CD14-positive monocyte (primary cell): ENCODE measurements at regions not wholly inside any gene's neighbourhood (a gene's known extent, or its start where the extent isn't known, plus 50 kb on each side); places are given as distances from the start of the nearest gene placed in this dataset.

ENCODE experiments used
- DNase-seq, 3 donors: peaks; one replicate each; pipeline ENCODE4 v3.0.0-alpha.2; 2011 to 2022
- H2AFZ ChIP-seq: 2 replicates; pipeline ENCODE4 v1.6.0; 2012; ENCODE audit warnings: mild to moderate bottlenecking, low read depth, low read length, inconsistent platforms; ENCODE audit not compliant: insufficient read depth, poor library complexity, severe bottlenecking
- H3K27ac ChIP-seq, 2 donors: 1 replicate in 1 of 2; 2 replicates in 1 of 2; pipeline ENCODE4 v1.5.1; 2012 to 2013; ENCODE audit warnings: low read length in 2 of 2, control low read depth in 1 of 2, inconsistent platforms in 1 of 2, low read depth in 1 of 2, mild to moderate bottlenecking in 1 of 2
- H3K27me3 ChIP-seq, 2 donors: one replicate each; pipeline versions ENCODE4 v1.6.0 to v1.6.1; 2011 to 2013; ENCODE audit warnings: low read length in 2 of 2; ENCODE audit not compliant: control insufficient read depth in 2 of 2, insufficient read depth in 2 of 2
- H3K36me3 ChIP-seq, 2 donors: replicated peaks in 1 of 2; 1 replicate in 1 of 2; 2 replicates in 1 of 2; pipeline versions ENCODE4 v1.5.1 to v1.6.1; 2012 to 2013; ENCODE audit warnings: low read length in 2 of 2, control low read depth in 1 of 2, inconsistent platforms in 1 of 2, mild to moderate bottlenecking in 1 of 2; ENCODE audit not compliant: insufficient read depth in 2 of 2, control insufficient read depth in 1 of 2
- H3K4me1 ChIP-seq, 2 donors: 1 replicate in 1 of 2; 2 replicates in 1 of 2; pipeline versions ENCODE4 v1.5.1 to v1.6.1; 2012 to 2013; ENCODE audit warnings: low read length in 2 of 2, control low read depth in 1 of 2, inconsistent platforms in 1 of 2, mild to moderate bottlenecking in 1 of 2, moderate library complexity in 1 of 2; ENCODE audit not compliant: insufficient read depth in 2 of 2, control insufficient read depth in 1 of 2
- H3K4me2 ChIP-seq: replicated peaks from 2 replicates; pipeline ENCODE3; 2012; ENCODE audit warnings: low read length, moderate library complexity, mild to moderate bottlenecking; ENCODE audit not compliant: poor library complexity, severe bottlenecking; ENCODE audit errors: extremely low read depth
- H3K4me3 ChIP-seq, 3 experiments: fragments of 200-600 bp in 1 of 3; sonication (generic) in 1 of 3; replicated peaks in 1 of 3; 1 replicate in 2 of 3; 2 replicates in 1 of 3; pipeline ENCODE4 v1.5.1; 2011 to 2013; ENCODE audit warnings: low read length in 3 of 3, mild to moderate bottlenecking in 3 of 3, control low read depth in 2 of 3, low read depth in 2 of 3, inconsistent platforms in 1 of 3, moderate library complexity in 1 of 3
- H3K79me2 ChIP-seq: 2 replicates; pipeline ENCODE4 v1.6.0; 2012; ENCODE audit warnings: mild to moderate bottlenecking, control low read depth, inconsistent platforms, low read length, moderate library complexity; ENCODE audit not compliant: insufficient read depth
- H3K9ac ChIP-seq: 2 replicates; pipeline ENCODE4 v1.6.0; 2017; ENCODE audit warnings: low read length, mild to moderate bottlenecking; ENCODE audit not compliant: insufficient read depth, poor library complexity, severe bottlenecking
- H3K9me3 ChIP-seq, 2 donors: replicated peaks in 1 of 2; 1 replicate in 1 of 2; 2 replicates in 1 of 2; pipeline versions ENCODE4 v1.5.1 to v1.6.1; 2012 to 2013; ENCODE audit warnings: low read length in 2 of 2, control low read depth in 1 of 2; ENCODE audit not compliant: control insufficient read depth in 1 of 2, insufficient read depth in 1 of 2
- H4K20me1 ChIP-seq: 2 replicates; pipeline ENCODE4 v1.6.0; 2012; ENCODE audit warnings: mild to moderate bottlenecking, low read length, control low read depth, moderate library complexity; ENCODE audit not compliant: insufficient read depth
- H3K27ac Mint-ChIP-seq, 7 donors: one replicate each; pipeline ENCODE4 v1.8.0; 2020; ENCODE audit warnings: mild to moderate bottlenecking in 7 of 7, mixed read lengths in 7 of 7, moderate library complexity in 6 of 7, inconsistent platforms in 2 of 7
- H3K27me3 Mint-ChIP-seq, 3 donors: one replicate each; pipeline ENCODE4 v1.8.0; 2021 to 2022; ENCODE audit warnings: low read depth in 3 of 3, mild to moderate bottlenecking in 3 of 3, mixed read lengths in 3 of 3, moderate library complexity in 3 of 3, inconsistent platforms in 1 of 3
- H3K36me3 Mint-ChIP-seq, 2 donors: one replicate each; pipeline ENCODE4 v1.8.0; 2020; ENCODE audit warnings: mixed read lengths in 2 of 2, inconsistent platforms in 1 of 2, mild to moderate bottlenecking in 1 of 2
- H3K4me1 Mint-ChIP-seq: one replicate; pipeline ENCODE4 v1.8.0; 2020; ENCODE audit warnings: mild to moderate bottlenecking, mixed read lengths
- H3K4me3 Mint-ChIP-seq, 2 donors: one replicate each; pipeline ENCODE4 v1.8.0; 2020; ENCODE audit warnings: mild to moderate bottlenecking in 2 of 2, mixed read lengths in 2 of 2, moderate library complexity in 1 of 2
- H3K9me3 Mint-ChIP-seq, 7 donors: one replicate each; pipeline ENCODE4 v1.8.0; 2020 to 2022; ENCODE audit warnings: mixed read lengths in 7 of 7, mild to moderate bottlenecking in 6 of 7, moderate library complexity in 6 of 7, inconsistent platforms in 2 of 7
- CTCF ChIP-seq: fragments of 200-600 bp; IDR thresholded peaks from one replicate; pipeline ENCODE4 v1.8.0; 2022; ENCODE audit warnings: antibody characterized with exemption, mild to moderate bottlenecking
- WGBS: methylation state at CpG from one replicate; pipeline ENCODE4 v1.1.5; 2013; ENCODE audit warnings: missing lambda C conversion rate; ENCODE audit not compliant: insufficient coverage; 5-methylcytosine and 5-hydroxymethylcytosine counted together
- intact Hi-C, 2 donors: fragments of 100-400 bp; cut with micrococcal nuclease; formaldehyde crosslinking; loops; one replicate each; pipeline versions ENCODE4 v1.15.0 to v1.15.1; 2023

DNA sequence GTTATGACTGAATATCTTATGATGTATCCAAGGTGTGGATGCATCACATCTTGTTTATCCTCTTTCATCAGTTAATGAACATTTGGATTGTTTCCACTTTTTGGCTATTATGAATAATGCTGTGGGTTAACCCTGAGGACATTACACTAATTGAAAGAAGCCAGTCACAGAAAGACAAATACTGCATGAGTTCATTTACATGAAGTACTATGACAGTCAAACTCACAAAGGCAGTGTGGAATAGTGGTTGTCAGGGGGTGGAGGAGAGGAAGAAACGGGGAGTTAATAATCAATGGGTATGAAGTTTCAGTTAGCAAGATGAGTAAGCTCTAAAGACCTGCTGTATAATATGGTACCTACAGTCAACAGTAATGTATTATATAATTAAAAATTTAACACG, 409.4 kb upstream of the CTNND2 start:
- intact Hi-C loops: no loop called here
- H3K4me1 Mint-ChIP-seq: no peaks in the 10 kb centered on the region
- no peak overlapping the region for H2AFZ ChIP-seq
- no peak overlapping the region for H3K4me3 ChIP-seq
- no peak overlapping the region for H3K27ac Mint-ChIP-seq
- H3K4me1 ChIP-seq: no peaks in the 10 kb centered on the region
- H3K9me3 ChIP-seq: no peaks in the 10 kb centered on the region
- no peaks in the 10 kb centered on the region for H3K79me2 ChIP-seq
- no peak overlapping the region for H3K4me2 ChIP-seq
- H3K27me3 ChIP-seq: no peaks in the 10 kb centered on the region
- no peak for DNase-seq
- H3K4me3 Mint-ChIP-seq: no peak overlapping the region
- no peaks in the 10 kb centered on the region for H4K20me1 ChIP-seq
- H3K36me3 ChIP-seq: no peaks in the 10 kb centered on the region
- H3K27ac ChIP-seq: no peak overlapping the region
- H3K9ac ChIP-seq: no peak overlapping the region
- H3K9me3 Mint-ChIP-seq: peaks cover 0 to 3% (median 2%) of the 10 kb centered on the region in 7 donors
- no peak for TF ChIP-seq CTCF
- no peaks in the 10 kb centered on the region for H3K27me3 Mint-ChIP-seq
- no CpG with 5 or more reads among the region's 2 CpGs for WGBS
- no peaks in the 10 kb centered on the region for H3K36me3 Mint-ChIP-seq

GRCh38 chr5:12312343-12312742, 408.1 kb upstream of the CTNND2 start:
- no peaks in the 10 kb centered on the region for H3K27me3 ChIP-seq
- no peaks in the 10 kb centered on the region for H4K20me1 ChIP-seq
- Mint-ChIP-seq H3K4me1 (no peaks in the 10 kb centered on the region), H3K36me3 (no peaks in the 10 kb centered on the region), H3K9me3 (peaks cover 0 to 3% (median 2%) of the 10 kb centered on the region in 7 donors), H3K4me3 (no peak overlapping the region), H3K27me3 (no peaks in the 10 kb centered on the region), H3K27ac (no peak overlapping the region)
- no peak overlapping the region for H3K9ac ChIP-seq
- no peak overlapping the region for H2AFZ ChIP-seq
- no peak for TF ChIP-seq CTCF
- H3K4me3 ChIP-seq: no peak overlapping the region
- WGBS: 93% methylated on average over 3 of the region's 5 CpGs
- H3K27ac ChIP-seq: no peak overlapping the region
- H3K9me3 ChIP-seq: no peaks in the 10 kb centered on the region
- H3K4me1 ChIP-seq: no peaks in the 10 kb centered on the region
- intact Hi-C loops: no loop called here
- no peak overlapping the region for H3K4me2 ChIP-seq
- no peak for DNase-seq
- no peaks in the 10 kb centered on the region for H3K36me3 ChIP-seq
- no peaks in the 10 kb centered on the region for H3K79me2 ChIP-seq
